Keratinocyte (primary cell): ENCODE measurements at regions not wholly inside any gene's neighbourhood (a gene's known extent, or its start where the extent isn't known, plus 50 kb on each side); places are given as distances from the start of the nearest gene placed in this dataset.

ENCODE experiments used
- DNase-seq: peaks from one replicate; pipeline ENCODE4 v3.0.0-alpha.2; 2011; ENCODE audit warnings: low read depth, missing footprints, low spot score
- FAIRE-seq: peaks from 2 replicates; lab custom pipeline; 2011; peaks lifted over from hg19 to GRCh38; lab: Jason Lieb, UNC
- H2AFZ ChIP-seq: 2 replicates; pipeline ENCODE4 v1.6.0; 2012; ENCODE audit warnings: low read length, control low read depth, inconsistent platforms; ENCODE audit not compliant: control insufficient read depth
- H3K27ac ChIP-seq: 2 replicates; pipeline ENCODE4 v1.5.1; 2011; ENCODE audit warnings: low read length; ENCODE audit not compliant: control insufficient read depth, insufficient read depth
- H3K27me3 ChIP-seq: 3 replicates; pipeline ENCODE4 v1.6.0; 2011; ENCODE audit warnings: low read length; ENCODE audit not compliant: control insufficient read depth, insufficient read depth; ENCODE audit errors: extremely low read depth
- H3K36me3 ChIP-seq, 2 experiments: 2 replicates in 1 of 2; 3 replicates in 1 of 2; pipeline ENCODE4 v1.5.1; 2011; ENCODE audit warnings: low read length in 2 of 2, mild to moderate bottlenecking in 1 of 2; ENCODE audit not compliant: control insufficient read depth in 2 of 2, insufficient read depth in 2 of 2; ENCODE audit errors: extremely low read depth in 1 of 2
- H3K4me1 ChIP-seq: 3 replicates; pipeline ENCODE4 v1.5.1; 2011; ENCODE audit warnings: low read length; ENCODE audit not compliant: control insufficient read depth, insufficient read depth; ENCODE audit errors: extremely low read depth
- H3K4me2 ChIP-seq: 3 replicates; pipeline ENCODE4 v1.6.0; 2011; ENCODE audit warnings: low read depth, low read length; ENCODE audit not compliant: control insufficient read depth, insufficient read depth; ENCODE audit errors: extremely low read depth
- H3K4me3 ChIP-seq, 3 experiments: fragments of 200-600 bp in 1 of 3; sonication (generic) in 1 of 3; 2 replicates in 2 of 3; 3 replicates in 1 of 3; pipeline ENCODE4 v1.5.1; 2011 to 2016; ENCODE audit warnings: low read length in 3 of 3, mild to moderate bottlenecking in 3 of 3, control low read depth in 2 of 3, inconsistent platforms in 1 of 3, low read depth in 1 of 3, mixed read lengths in 1 of 3, mixed run types in 1 of 3, moderate library complexity in 1 of 3; ENCODE audit not compliant: control insufficient read depth in 2 of 3, insufficient read depth in 2 of 3; ENCODE audit errors: extremely low read depth in 1 of 3
- H3K79me2 ChIP-seq: 2 replicates; pipeline ENCODE4 v1.6.0; 2012; ENCODE audit warnings: low read length; ENCODE audit not compliant: control insufficient read depth, insufficient read depth
- H3K9ac ChIP-seq: 3 replicates; pipeline ENCODE4 v1.6.0; 2011; ENCODE audit warnings: low read length; ENCODE audit not compliant: control insufficient read depth, insufficient read depth; ENCODE audit errors: extremely low read depth
- H3K9me1 ChIP-seq: 3 replicates; pipeline ENCODE4 v1.6.0; 2011; ENCODE audit warnings: low read length; ENCODE audit not compliant: control insufficient read depth, insufficient read depth; ENCODE audit errors: extremely low read depth
- H3K9me3 ChIP-seq: 2 replicates; pipeline ENCODE4 v1.5.1; 2012; ENCODE audit warnings: low read depth, low read length; ENCODE audit not compliant: control insufficient read depth
- H4K20me1 ChIP-seq: 3 replicates; pipeline ENCODE4 v1.6.0; 2011; ENCODE audit warnings: low read length; ENCODE audit not compliant: control insufficient read depth, insufficient read depth; ENCODE audit errors: extremely low read depth
- EZH2 ChIP-seq: IDR thresholded peaks from one replicate; pipeline ENCODE4 v1.6.1; 2012; ENCODE audit warnings: inconsistent platforms, mild to moderate bottlenecking, low read length, moderate library complexity
- dilution Hi-C: fragments of 300-500 bp; cut with MboI; formaldehyde crosslinking; loops from one replicate; pipeline ENCODE4 v1.7.0; 2020; ENCODE audit warnings: low sequenced_read_pairs; ENCODE audit not compliant: extremely low pct_ligation_motif_present
- TF ChIP-seq, protein P1 (sequence below), 3 experiments: IDR thresholded peaks in 1 of 3; conservative IDR thresholded peaks in 1 of 3; optimal IDR thresholded peaks in 1 of 3; 2 replicates in 2 of 3; 3 replicates in 1 of 3; pipeline versions ENCODE3 to v1.5.1; 2011; ENCODE audit warnings: low read length in 3 of 3, mild to moderate bottlenecking in 3 of 3, moderate library complexity in 2 of 3, control low read depth in 1 of 3, inconsistent platforms in 1 of 3; ENCODE audit not compliant: insufficient read depth in 2 of 3; ENCODE audit errors: extremely low read depth in 1 of 3

DNA sequence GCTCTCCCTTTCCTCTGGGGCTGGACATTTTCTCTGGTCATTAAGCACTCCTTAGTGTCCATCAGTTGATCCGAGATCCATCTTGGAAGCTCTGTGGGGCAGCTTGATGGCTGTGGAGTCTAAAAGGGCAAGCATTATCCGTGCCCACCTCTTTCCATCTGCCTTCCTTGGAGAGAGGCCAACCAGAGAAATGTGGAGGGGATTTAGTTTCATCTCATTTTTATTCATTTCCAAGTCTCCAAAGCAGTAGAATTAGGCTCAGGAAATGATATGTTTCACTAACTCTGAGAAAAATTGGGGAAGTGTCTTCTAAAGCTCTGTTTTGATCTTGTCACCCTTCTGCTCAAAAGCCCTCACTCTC lies 95.9 kb upstream of the KLHL25 start:
- Histone ChIP-seq H3K9me1 (no peaks in the 10 kb centered on the region), H3K79me2 (no peaks in the 10 kb centered on the region), H3K36me3 (no peaks in the 10 kb centered on the region), H3K4me1 (no peaks in the 10 kb centered on the region), H3K27me3 (no peaks in the 10 kb centered on the region), H3K4me2 (no peak overlapping the region), H4K20me1 (no peaks in the 10 kb centered on the region), H2AFZ (no peak overlapping the region), H3K4me3 (no peak overlapping the region), H3K9ac (no peak overlapping the region), H3K27ac (no peak overlapping the region), H3K9me3 (no peaks in the 10 kb centered on the region)
- dilution Hi-C loops = no loop called here
- FAIRE-seq (no peak), DNase-seq (no peak)
- TF ChIP-seq, protein P1, sequence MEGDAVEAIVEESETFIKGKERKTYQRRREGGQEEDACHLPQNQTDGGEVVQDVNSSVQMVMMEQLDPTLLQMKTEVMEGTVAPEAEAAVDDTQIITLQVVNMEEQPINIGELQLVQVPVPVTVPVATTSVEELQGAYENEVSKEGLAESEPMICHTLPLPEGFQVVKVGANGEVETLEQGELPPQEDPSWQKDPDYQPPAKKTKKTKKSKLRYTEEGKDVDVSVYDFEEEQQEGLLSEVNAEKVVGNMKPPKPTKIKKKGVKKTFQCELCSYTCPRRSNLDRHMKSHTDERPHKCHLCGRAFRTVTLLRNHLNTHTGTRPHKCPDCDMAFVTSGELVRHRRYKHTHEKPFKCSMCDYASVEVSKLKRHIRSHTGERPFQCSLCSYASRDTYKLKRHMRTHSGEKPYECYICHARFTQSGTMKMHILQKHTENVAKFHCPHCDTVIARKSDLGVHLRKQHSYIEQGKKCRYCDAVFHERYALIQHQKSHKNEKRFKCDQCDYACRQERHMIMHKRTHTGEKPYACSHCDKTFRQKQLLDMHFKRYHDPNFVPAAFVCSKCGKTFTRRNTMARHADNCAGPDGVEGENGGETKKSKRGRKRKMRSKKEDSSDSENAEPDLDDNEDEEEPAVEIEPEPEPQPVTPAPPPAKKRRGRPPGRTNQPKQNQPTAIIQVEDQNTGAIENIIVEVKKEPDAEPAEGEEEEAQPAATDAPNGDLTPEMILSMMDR (optimal IDR thresholded peaks at IDR 0.05 in 1 of 3, IDR thresholded peaks at IDR 0.05 in 1 of 3, conservative IDR thresholded peaks at IDR 0.05 in 1 of 3; ENCODE audit: extremely low read depth in 1 of 3, insufficient read depth in 2 of 3, low read length in 3 of 3) = no peak
- TF ChIP-seq EZH2 = no peak

DNA sequence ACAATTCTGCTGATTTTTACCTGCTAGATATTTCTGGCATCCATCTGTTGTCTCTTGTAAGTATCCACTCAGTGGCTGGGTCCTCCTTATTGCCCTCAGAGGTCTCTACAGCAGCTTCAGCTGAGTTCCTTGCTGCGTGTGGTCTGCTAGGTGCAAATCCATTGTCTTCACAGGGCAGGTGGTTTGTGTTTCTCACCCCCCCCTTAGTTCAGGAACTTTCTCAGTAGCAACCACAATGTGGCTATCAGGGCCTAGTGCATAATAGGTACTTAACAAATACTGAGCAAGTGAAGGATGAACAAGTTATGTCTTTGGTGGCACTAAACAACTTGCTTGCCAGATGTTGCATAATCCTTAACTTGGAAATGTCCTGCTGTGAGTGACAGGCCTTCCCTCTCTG lies 96.7 kb upstream of the KLHL25 start:
- H4K20me1 ChIP-seq = no peaks in the 10 kb centered on the region
- H3K4me3 ChIP-seq = no peak overlapping the region
- no peaks in the 10 kb centered on the region for H3K9me1 ChIP-seq
- no peak for DNase-seq
- no peak overlapping the region for H3K9ac ChIP-seq
- no peak for FAIRE-seq
- no peak overlapping the region for H3K27ac ChIP-seq
- TF ChIP-seq EZH2 = no peak
- TF ChIP-seq, protein P1 (optimal IDR thresholded peaks at IDR 0.05 in 1 of 3, IDR thresholded peaks at IDR 0.05 in 1 of 3, conservative IDR thresholded peaks at IDR 0.05 in 1 of 3; ENCODE audit: extremely low read depth in 1 of 3, insufficient read depth in 2 of 3, low read length in 3 of 3) = no peak
- no peaks in the 10 kb centered on the region for H3K36me3 ChIP-seq
- no peaks in the 10 kb centered on the region for H3K9me3 ChIP-seq
- H3K27me3 ChIP-seq = no peaks in the 10 kb centered on the region
- dilution Hi-C loops = no loop called here
- no peaks in the 10 kb centered on the region for H3K4me1 ChIP-seq
- no peak overlapping the region for H3K4me2 ChIP-seq
- H2AFZ ChIP-seq = no peak overlapping the region
- no peaks in the 10 kb centered on the region for H3K79me2 ChIP-seq
